ENCODE measurements at regions not wholly inside any gene's neighbourhood (a gene's known extent, or its start where the extent isn't known, plus 50 kb on each side); places are given as distances from the start of the nearest gene placed in this dataset.

DNA sequence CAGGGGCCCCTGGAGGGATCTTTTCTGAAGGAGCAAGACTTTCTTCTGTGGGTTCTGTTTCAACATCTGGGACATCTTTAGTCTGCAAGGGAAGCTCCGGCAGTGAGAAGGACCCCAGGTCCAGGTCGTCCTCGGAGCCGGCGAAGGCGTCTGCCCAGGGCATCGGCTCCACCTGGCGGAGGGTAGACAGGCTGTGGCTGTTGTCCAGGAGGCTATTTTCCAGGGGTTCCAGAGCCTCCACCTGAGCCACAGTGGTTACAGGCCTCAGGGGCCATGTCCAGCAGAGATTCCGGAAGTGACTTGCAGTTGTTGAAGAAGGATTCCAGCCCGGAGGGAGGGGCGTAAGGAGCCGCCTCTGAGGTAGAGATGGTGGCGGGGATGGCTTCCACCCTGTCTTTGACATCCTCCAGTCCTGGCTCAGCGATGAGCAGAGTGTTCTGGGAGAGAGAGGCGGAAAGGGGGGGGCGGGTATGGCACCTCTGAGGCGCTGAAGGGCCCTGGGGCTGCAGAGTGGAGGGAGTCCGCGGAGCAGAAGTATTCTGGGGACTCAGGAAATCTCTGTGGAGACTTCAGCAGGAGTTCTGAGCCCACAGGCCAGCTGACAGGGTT is 891.3 kb upstream of the LRRTM1 start:
- TF ChIP-seq, protein P1, sequence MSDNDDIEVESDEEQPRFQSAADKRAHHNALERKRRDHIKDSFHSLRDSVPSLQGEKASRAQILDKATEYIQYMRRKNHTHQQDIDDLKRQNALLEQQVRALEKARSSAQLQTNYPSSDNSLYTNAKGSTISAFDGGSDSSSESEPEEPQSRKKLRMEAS (IDR thresholded peaks at IDR 0.05) = no peak
- TF ChIP-seq TEAD4 (IDR thresholded peaks at IDR 0.05) (no peak), TCF12 (IDR thresholded peaks at IDR 0.05; ENCODE audit: low read depth) (no peak), FOXM1 (IDR thresholded peaks at IDR 0.05; ENCODE audit: borderline replicate concordance, low read depth) (no peak), CEBPB (IDR thresholded peaks at IDR 0.05) (no peak), TAF1 (IDR thresholded peaks at IDR 0.05; ENCODE audit: low read depth) (no peak), YY1 (IDR thresholded peaks at IDR 0.05; ENCODE audit: low read depth) (no peak), EP300 (IDR thresholded peaks at IDR 0.05; ENCODE audit: borderline replicate concordance) (no peak), RAD21 (IDR thresholded peaks at IDR 0.05; ENCODE audit: low read depth) (no peak), CREB1 (IDR thresholded peaks at IDR 0.05; ENCODE audit: low read depth) (no peak), ZBTB7A (IDR thresholded peaks at IDR 0.05; ENCODE audit: low read depth) (no peak), EGR1 (IDR thresholded peaks at IDR 0.05) (no peak)
- TF ChIP-seq, protein P2, sequence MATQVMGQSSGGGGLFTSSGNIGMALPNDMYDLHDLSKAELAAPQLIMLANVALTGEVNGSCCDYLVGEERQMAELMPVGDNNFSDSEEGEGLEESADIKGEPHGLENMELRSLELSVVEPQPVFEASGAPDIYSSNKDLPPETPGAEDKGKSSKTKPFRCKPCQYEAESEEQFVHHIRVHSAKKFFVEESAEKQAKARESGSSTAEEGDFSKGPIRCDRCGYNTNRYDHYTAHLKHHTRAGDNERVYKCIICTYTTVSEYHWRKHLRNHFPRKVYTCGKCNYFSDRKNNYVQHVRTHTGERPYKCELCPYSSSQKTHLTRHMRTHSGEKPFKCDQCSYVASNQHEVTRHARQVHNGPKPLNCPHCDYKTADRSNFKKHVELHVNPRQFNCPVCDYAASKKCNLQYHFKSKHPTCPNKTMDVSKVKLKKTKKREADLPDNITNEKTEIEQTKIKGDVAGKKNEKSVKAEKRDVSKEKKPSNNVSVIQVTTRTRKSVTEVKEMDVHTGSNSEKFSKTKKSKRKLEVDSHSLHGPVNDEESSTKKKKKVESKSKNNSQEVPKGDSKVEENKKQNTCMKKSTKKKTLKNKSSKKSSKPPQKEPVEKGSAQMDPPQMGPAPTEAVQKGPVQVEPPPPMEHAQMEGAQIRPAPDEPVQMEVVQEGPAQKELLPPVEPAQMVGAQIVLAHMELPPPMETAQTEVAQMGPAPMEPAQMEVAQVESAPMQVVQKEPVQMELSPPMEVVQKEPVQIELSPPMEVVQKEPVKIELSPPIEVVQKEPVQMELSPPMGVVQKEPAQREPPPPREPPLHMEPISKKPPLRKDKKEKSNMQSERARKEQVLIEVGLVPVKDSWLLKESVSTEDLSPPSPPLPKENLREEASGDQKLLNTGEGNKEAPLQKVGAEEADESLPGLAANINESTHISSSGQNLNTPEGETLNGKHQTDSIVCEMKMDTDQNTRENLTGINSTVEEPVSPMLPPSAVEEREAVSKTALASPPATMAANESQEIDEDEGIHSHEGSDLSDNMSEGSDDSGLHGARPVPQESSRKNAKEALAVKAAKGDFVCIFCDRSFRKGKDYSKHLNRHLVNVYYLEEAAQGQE (IDR thresholded peaks at IDR 0.05; ENCODE audit: low read depth) = no peak
- TF ChIP-seq, protein P3, sequence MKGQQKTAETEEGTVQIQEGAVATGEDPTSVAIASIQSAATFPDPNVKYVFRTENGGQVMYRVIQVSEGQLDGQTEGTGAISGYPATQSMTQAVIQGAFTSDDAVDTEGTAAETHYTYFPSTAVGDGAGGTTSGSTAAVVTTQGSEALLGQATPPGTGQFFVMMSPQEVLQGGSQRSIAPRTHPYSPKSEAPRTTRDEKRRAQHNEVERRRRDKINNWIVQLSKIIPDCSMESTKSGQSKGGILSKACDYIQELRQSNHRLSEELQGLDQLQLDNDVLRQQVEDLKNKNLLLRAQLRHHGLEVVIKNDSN (IDR thresholded peaks at IDR 0.05) = no peak
